GM19372 (cell line): ENCODE measurements at regions not wholly inside any gene's neighbourhood (a gene's known extent, or its start where the extent isn't known, plus 50 kb on each side); places are given as distances from the start of the nearest gene placed in this dataset.
"Not testable (repeated sequence)": the region's sequence is repeated elsewhere in the genome, so short reads cannot be mapped to it uniquely, and the experiment has no call there.

Experiments used
- ATAC-seq: cut with Tn5 transposase; IDR thresholded peaks from one replicate; pipeline ENCODE4 v1.9.1; 2021; ENCODE audit warnings: mild to moderate bottlenecking, low read depth, moderate library complexity; ENCODE audit not compliant: unreplicated experiment

- ATAC-seq: no peak
Measured at GRCh38 chr22:34414467-34415440, 494.5 kb upstream of the LARGE1 start.

- no peak for ATAC-seq
Measured at GRCh38 chr22:34416022-34416860, 496.0 kb upstream of the LARGE1 start.

DNA sequence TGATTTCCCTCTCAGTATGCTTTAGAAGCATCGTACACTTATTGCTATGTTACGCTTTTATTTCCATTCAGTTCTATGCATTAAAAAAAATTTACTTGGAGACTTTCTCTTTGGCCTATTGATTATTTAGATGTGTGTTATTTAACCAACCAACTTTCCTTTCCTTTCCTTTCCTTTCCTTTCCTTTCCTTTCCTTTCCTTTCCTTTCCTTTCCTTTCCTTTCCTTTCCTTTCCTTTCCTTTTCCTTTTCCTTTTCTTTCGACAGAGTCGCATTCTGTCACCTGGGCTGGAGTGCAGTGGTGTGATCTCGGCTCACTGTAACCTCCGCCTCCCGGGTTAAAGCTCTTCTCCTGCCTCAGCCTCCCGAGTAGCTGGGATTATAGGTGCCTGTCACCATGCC is 502.7 kb upstream of the LARGE1 start:
- not testable (repeated sequence) for ATAC-seq

- ATAC-seq: no peak
Measured at GRCh38 chr22:34427436-34427835, 507.2 kb upstream of the LARGE1 start.

DNA sequence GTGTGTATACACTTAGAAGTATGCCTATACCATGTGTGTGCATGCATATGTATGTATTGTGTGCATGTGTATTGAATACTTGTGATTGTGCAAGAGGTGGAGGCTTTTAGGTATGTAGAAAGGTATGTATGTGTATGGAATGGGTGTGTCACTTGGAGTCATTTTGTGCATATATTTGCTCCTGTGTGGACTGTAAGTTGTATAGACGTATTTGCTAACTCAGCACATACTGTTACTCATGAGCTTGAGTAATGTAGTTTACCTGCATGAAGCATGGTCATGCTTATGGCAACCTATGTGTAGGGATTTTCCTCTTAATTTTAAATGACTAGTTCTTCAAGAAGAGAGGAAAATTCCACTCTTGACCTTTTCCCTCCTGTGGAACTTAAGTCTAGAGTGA is 507.6 kb upstream of the LARGE1 start:
- ATAC-seq: no peak

DNA sequence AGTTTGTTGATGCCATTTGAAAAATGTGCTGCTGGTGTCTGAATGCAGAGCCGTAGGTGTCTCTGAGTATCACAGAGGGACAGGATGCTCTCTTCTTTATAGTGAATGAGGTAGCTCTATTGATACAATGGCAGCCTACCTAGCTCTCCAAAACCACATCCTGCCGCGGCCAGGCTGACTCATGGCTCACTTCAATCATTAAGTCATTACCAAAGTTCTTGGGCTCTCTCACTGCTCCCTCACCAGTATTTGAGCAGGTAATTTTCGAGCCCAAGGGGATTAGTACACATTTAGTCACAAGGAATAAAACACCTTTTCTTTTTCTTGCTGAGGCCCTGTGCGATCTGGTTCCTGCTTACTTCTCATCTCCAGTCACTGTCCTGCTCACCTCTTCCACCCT is 509.0 kb upstream of the LARGE1 start:
- no peak for ATAC-seq

- no peak for ATAC-seq
Measured at GRCh38 chr22:34430386-34430785, 510.1 kb upstream of the LARGE1 start.

- no peak for ATAC-seq
Measured at GRCh38 chr22:34434371-34434770, 514.1 kb upstream of the LARGE1 start.

DNA sequence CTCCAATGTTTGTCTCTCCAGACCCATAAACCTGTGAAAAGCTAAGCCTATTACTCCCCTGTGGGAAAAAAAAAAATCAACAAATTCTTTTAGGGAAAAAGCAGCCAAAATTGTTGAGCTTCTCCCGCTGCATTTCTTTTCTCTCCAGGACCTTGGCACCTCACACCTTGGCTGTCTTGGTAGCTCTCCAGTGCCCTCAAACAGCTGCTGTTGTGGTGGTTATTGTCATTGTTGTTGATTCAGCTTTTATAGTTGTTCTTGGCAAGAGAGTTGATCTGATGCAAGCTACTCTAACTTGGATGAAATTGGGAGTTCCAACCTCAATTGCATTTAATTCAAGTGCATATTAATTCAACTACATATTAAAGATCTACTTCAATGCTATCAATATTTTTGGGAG is 516.9 kb upstream of the LARGE1 start:
- no peak for ATAC-seq

DNA sequence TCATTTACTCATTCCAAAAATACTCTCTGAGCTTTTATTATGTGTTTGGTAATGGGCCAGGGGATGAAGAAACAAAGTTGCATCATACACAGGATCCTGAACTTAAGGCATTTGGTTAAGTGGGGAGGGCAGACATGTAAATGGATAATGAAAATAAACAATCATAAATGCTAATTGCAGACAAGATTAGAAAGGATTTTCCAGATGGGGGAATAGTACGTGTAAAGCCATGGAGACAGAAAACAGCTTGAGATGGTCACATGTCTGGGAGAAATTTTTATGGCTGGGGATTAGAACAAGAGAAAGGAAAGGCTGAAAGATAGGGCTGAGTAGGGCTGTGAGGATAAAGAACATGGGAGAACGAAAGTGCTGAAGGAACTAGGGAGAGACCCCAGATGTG is 534.3 kb upstream of the LARGE1 start:
- ATAC-seq: no peak

- no peak for ATAC-seq
Measured at GRCh38 chr22:34462795-34463194, 542.5 kb upstream of the LARGE1 start.

GRCh38 chr22:34475886-34476285 is 555.6 kb upstream of the LARGE1 start:
- ATAC-seq: no peak

DNA sequence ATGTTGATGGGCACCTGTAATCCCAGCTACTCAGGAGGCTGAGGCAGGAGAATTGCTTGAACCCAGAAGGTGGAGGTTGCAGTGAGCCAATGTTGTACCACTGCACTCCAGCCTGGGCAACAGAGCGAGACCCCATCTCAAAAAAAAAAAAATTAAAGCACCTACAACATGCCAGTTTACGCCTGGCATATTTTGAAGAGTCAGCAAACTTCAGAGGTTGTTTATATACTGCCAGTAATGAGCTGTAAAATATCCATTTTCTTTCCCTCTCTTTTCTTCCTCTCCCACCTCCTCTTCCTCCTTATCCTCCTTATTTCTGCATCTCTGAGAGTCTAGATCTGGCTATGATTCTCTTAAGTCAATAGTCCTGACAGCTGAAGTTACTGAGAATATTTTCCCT is 556.5 kb upstream of the LARGE1 start:
- ATAC-seq: no peak

GRCh38 chr22:34481090-34481489 is 560.8 kb upstream of the LARGE1 start:
- no peak for ATAC-seq

- no peak for ATAC-seq
Measured at GRCh38 chr22:34486381-34486780, 566.1 kb upstream of the LARGE1 start.

DNA sequence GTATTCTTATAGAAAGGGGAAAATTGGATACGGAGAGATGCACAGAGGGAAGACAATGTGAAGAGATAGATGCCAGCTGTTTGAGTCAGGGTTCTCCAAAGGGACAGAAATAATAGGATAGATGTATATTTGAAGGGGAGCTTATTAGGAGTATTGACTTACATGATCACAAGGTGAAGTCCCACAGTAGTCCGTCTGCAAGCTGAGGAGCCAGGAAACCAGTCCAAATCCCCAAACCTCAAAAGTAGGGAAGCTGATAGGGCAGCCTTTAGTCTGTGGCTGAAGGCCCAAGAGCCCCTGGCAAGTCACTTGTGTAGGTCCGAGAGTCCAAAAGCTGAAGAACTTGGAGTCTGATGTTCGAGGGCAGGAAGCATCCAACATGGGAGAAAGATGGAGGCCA is 569.6 kb upstream of the LARGE1 start:
- ATAC-seq: no peak

- ATAC-seq: no peak
Measured at GRCh38 chr22:34490886-34491285, 570.6 kb upstream of the LARGE1 start.

DNA sequence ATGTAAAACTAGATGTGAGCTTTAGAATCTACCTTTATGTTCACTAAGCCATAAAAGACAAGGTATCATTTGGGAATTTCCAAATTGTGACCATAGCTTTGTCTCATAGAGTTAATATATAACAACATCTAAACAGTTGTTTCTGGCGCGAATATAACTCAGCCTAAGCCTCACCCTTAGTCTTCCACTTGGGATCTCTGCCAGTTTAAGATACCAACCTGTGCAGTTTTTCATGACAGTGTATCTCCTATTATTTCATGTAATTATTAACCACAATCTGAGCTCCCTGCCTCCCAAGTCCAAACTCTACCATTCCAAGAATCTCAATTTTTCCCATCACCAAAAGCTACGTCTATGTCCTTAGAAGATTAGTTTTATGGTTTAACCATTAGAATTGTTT is 572.5 kb upstream of the ISX start:
- no peak for ATAC-seq

DNA sequence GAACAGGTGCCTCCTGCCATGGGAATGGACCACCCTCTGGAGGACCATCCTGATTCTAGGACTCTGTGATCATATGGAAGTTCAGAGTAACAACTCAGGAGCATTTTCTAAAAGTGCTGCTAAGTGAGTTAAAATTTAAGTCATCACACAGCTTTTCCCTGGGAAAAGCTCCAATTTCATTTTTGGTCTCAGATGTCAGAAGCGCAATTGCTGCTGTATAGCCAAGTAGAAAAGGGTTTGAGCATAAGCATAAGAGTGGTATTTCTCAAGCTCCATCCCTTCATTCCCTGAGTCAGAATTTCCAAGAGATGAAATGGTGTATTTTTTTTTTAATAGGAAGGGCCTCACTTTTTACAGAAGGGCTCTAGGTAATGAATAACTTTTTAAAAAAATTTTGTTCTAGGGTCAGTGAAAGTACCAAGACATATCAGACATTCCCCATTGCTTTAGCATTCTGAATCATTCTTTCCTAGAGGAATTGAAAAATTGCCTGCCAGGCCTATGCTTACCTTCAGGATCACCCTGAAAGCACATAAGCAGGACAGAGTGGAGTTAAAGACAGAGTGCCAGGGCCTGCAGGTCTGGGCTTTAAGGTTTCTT is 564.5 kb upstream of the ISX start:
- ATAC-seq: no peak

DNA sequence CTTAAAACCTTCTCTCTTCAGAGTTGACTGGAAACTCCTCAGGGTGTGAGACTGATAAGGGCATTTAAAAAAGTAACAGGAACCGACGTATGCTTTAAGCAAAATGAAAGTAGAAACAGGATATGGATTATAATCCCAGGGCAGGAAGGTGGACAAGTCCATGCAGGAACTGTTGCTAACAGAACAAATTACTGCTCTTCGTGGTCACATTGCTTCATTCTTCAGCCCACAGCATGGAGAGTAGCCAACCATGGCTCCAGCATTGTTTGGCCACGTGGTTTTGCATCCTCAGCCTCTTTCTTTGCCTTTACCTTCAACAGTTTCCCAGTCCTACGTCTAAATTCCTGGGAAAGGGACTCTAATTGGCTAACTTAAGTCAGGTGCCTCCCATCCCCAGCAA is 563.1 kb upstream of the ISX start:
- ATAC-seq: no peak

DNA sequence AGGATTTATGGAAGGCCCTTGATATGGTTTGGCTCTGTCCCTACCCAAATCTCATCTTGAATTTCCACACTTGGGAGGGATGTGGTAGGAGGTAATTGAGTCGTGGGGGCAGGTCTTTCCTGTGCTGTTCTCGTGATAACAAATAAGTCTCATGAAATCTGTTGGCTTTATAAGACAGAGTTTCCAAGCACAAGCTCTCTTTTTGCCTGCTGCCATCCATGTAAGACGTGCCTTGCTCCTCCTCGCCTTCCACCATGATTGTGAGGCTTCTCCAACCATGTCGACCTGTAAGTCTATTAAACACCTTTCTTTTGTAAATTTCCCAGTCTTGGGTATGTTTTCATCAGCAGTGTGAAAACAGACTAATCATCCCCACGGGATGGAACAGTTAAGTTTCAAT is 557.2 kb upstream of the ISX start:
- ATAC-seq: no peak
